Keratinocyte (primary cell): ENCODE measurements at regions not wholly inside any gene's neighbourhood (a gene's known extent, or its start where the extent isn't known, plus 50 kb on each side); places are given as distances from the start of the nearest gene placed in this dataset.

ENCODE experiments used
- EZH2 ChIP-seq: IDR thresholded peaks from one replicate; pipeline ENCODE4 v1.6.1; 2012; ENCODE audit warnings: inconsistent platforms, mild to moderate bottlenecking, low read length, moderate library complexity
- TF ChIP-seq, protein P1 (sequence below), 3 experiments: IDR thresholded peaks in 1 of 3; conservative IDR thresholded peaks in 1 of 3; optimal IDR thresholded peaks in 1 of 3; 2 replicates in 2 of 3; 3 replicates in 1 of 3; pipeline versions ENCODE3 to v1.5.1; 2011; ENCODE audit warnings: low read length in 3 of 3, mild to moderate bottlenecking in 3 of 3, moderate library complexity in 2 of 3, control low read depth in 1 of 3, inconsistent platforms in 1 of 3; ENCODE audit not compliant: insufficient read depth in 2 of 3; ENCODE audit errors: extremely low read depth in 1 of 3

DNA sequence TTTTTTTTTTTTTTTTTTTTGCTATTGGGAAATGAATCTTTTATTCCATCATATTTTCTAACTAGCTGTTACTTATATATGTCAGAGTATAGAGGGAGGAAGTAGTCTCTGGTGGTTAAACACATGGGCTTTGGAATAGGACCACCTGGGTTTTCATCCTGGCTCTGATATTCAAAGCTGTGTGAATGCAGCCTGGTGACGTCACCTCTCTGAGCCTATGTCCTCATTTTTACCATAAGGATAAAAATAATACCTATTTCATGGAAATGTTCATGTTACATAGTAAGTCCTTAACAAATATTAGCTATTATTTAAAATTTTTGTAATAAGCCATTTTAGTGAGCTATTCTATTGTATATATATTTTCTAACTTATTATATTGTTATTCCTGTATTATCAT, 58.8 kb upstream of the TOX2 start:
- TF ChIP-seq, protein P1, sequence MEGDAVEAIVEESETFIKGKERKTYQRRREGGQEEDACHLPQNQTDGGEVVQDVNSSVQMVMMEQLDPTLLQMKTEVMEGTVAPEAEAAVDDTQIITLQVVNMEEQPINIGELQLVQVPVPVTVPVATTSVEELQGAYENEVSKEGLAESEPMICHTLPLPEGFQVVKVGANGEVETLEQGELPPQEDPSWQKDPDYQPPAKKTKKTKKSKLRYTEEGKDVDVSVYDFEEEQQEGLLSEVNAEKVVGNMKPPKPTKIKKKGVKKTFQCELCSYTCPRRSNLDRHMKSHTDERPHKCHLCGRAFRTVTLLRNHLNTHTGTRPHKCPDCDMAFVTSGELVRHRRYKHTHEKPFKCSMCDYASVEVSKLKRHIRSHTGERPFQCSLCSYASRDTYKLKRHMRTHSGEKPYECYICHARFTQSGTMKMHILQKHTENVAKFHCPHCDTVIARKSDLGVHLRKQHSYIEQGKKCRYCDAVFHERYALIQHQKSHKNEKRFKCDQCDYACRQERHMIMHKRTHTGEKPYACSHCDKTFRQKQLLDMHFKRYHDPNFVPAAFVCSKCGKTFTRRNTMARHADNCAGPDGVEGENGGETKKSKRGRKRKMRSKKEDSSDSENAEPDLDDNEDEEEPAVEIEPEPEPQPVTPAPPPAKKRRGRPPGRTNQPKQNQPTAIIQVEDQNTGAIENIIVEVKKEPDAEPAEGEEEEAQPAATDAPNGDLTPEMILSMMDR (optimal IDR thresholded peaks at IDR 0.05 in 1 of 3, IDR thresholded peaks at IDR 0.05 in 1 of 3, conservative IDR thresholded peaks at IDR 0.05 in 1 of 3; ENCODE audit: extremely low read depth in 1 of 3, insufficient read depth in 2 of 3, low read length in 3 of 3): no peak
- no peak for TF ChIP-seq EZH2
